Fibroblast of skin of back (primary cell): ENCODE measurements at regions not wholly inside any gene's neighbourhood (a gene's known extent, or its start where the extent isn't known, plus 50 kb on each side); places are given as distances from the start of the nearest gene placed in this dataset.
A peak's percentile ranks its signal among the peaks of the same experiment; 100 is the strongest.

Experiments
- DNase-seq: peaks from one replicate; pipeline ENCODE4 v3.0.0-alpha.2; 2013

DNA sequence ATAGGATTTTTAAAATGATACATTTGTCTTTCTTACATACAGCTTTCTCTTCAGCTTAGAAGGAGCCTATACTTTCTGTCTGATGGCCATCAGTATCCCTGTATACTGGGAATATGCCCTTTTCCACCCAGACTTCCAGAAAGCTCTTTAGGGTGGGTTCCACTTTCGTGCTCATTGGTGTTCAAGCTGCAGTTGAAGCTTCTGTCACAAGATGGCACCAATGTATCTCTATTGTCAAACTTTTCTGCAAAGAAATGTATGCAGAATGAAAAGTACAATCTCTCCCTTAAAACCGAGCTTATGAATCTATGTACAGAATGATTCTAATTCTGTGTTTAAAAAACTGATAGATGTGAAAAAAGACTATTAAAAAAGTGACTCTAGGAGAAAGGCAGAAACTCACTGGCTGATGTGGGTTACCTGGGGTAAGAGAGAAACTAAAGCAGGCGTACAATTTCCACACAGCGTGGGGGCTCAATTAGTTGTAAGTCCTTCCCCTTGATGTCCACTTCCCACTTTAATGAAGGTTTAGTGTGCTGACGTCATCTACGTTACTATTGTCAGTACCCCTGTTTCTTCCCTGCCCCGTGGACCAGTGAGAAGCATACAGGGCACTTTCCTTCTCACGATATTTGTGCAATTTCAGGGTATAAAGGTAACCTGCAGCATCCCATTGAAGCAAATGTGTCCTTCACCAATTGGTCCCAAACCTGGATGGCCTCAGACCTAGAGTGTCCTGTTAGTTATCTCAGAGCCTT lies 57.3 kb upstream of the TCEAL2 start:
- DNase-seq, result peak; percentile 6

DNA sequence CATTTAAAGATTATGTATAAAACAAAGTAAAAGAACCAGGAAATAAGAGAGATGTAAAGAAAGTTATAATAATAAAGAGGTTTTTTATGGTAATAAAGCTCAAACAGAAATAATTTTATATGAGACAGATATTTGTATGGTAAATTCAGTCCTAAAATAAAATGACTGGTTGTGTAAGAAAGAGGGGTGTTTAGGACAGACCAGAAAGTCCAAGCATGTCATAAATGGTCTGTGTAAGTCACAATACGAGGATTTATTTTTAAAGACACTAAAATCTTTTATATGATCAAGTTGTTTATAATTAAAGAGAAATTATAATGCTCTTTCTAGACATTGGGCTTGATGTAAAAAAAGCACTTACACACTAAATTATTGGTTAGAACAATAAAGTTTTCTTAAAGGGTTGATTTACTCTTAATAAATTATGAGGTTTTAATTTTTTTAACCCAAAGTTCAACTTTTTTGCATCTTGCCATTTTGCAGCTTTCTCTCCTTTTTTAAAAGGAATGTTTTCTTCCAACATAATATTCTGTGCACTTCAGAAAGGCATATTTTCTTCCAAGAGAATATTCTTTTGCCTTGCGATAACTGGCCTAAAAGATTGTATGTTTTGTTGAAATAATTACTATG lies 61.9 kb upstream of the TCEAL2 start:
- no peak for DNase-seq

DNA sequence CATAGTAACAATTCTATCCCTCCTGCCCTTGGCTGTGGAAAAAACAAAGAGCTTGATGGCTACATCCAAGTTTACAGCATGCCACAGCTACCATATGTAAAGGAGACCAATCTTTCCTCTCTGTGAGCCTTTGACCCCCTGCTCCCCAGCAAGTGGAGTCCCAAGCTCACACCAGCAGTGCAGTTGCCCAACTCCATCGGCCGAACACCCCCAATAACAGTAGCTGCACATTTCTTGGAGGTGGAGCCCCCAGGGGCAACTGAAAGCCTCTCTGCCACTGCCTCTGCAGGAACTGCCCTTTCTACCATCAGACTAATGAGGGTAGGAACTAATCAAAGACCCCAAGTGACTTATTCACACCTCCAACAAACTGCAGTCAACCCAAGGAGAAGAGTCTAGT lies 81.0 kb upstream of the TCEAL2 start:
- DNase-seq, result no peak

DNA sequence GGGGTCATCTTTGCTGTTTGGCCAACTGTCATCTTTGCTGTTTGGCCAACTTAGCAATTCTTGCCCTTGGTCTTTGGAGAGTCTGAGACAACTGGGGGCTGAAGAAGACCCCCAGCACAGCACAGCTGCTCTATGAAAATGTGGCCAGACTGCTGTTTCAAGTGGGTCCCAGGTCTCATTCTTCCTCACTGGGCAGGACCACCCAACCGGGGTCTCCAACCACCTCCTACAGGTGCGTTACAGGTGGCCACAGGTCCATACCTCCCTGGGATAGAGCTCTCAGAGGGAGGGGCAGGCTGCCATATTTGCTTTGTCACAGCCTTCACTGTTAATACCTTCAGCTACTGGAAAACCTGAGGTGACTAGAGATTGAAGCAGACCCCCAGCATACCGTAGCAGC lies 82.1 kb upstream of the TCEAL2 start:
- DNase-seq, result no peak

DNA sequence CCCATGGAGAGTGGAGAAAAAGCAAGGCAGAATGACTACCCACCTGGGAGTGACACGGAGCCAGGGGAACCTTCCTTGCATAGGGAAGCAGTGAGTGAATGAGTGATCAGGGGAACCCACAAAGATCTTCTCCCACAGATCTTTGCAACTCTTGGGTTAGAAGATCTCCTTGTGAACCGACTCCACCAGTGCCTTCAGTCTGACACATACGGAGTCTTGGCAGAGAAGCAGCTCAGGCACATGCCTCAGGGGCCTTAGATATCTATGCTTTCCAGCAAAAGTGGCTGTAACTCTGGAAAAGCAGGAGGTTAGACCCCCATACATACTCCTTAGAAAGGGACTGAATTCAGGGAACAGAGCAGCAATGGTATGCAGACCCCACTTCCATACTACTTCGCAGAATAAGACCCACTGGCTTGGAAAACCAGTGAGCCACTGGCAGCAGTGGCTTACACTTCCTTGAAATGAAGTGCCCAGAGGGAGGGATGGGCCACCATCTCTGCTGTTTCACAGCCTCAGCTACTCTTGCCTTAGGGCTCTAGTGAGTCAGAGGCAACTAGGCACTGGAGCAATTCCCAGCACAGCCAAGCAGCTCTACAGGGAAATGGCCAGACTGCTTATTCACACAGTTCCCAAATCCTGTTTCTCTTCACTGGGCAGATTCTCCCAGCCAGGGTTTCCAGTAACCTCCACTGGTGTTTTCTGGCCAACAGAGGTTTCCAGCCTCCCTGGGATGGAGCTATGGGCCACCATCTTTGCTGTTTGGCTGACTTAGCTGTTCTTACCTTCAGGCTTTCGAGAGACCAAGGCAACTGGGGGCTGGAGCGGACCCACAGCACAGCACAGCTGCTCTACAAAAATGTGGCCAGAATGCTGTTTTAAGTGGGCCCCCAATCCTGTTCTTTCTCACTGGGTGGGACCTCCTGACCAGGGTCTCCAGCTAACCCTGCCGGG lies 82.8 kb upstream of the TCEAL2 start:
- peak; percentile 22 for DNase-seq

DNA sequence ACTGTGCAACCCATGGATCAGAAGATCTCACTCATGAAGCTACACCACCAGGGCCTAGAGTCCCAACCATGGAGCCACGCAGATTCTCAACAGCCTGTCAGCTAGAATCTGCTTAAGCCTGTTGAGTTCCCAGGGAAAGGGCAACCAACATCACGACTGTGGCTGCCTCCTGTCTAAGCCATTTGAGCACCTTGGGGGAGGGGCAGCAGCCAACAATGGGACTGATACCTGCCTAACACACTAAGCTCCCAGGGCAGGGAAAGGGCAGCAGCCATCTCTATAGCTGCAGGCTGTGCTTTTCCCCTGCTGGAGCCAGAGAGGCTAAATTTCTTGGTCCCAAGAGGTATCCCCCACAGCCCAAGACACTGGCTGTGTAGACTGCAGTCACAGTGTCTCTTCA lies 96.5 kb upstream of the TCEAL2 start:
- DNase-seq, result no peak

DNA sequence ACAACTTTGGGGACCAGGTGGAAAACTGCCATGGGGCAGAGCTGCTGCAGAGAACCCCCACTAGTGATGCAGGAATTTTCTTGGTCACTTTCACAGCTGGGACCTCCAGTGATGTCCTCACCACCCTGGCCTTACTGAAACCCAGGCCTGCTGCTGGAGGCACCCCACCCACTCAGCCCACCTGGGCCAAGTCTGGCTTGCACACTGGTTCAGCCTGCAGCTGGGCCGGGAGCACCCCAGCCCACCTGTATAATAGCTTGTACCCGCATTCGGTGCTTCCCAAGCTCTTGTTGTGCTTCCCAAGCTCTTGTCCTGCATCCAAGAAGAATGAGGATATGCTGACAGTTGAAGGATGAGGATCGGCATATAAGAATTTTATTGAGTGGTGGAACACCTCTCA lies 86.4 kb upstream of the ZMAT1 start:
- DNase-seq, result no peak

DNA sequence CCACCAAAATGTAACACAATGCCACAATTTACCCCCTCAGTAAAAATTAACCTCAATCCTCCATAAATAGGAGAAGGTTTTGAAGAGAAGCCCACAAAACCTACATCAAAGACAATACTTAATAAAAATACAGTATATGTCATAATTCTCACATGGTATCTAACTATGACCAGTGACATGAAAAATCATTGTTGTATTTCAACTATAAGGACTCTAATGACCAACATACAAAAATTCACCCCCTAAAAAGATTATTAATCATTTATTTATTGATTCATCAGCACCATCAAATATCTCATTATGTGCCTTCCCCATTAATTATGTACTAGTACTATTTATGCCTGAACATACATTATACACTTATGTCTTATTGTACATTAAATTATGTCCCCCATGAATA lies 77.1 kb upstream of the ZMAT1 start:
- no peak for DNase-seq

DNA sequence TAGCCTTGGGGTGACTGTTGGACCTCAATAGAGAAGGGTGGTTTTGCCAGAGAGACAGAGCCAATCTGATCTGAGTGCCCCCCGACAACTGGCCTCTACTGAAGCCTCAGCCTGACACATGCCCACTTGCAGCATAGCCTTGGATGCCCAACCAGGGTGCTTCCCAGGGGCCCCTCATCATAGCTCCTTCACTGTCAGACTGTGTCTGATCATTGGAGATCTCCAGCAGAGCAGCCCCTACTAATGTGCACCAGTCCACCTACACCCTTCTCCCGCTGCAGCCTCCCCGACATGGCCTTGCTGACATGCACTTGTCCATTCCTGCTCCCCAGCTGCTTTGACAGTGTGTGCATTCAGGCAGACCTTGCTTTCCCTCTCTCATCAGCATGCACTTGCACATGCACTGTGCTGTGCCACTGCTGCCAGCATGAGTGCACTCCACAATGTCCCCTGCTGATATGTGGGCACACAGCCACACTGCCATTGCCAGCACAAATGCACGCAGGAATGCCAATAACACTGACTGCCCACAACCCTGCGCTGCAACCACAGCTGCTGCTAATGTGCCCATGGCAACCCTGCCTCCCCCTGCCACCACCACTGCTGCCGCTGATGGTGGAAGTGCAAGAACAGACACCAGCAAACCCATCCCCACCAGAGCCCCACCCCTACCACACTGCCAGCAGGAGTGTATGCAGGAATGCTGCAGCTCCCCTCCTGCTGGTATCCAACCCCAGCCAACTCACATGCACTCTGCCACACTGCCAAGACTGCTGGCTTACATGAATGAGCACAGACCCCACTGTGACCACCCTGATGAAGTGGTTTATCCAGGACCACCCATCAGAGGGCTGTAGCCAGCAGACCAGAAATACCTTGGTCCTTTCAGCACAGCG lies 68.1 kb upstream of the ZMAT1 start:
- DNase-seq, result no peak

DNA sequence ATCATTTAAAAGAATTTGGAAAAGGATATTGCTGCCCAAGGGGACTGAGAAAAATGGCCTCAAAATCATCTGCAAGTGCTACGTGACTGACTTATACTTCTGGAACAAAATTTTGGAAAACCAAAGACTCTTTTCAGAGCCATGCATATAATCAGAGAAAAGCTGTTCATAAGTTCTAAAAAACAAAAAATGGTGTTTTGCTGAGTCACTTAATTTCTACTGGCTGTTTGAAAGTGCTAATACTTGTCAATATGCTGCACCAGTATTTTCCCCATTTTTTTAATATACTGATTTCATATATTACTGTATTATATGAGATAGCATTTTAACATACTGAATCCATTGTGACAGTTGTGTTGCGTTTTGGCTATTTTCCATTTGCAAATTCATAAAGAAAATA lies 61.5 kb upstream of the ZMAT1 start:
- DNase-seq, result no peak

DNA sequence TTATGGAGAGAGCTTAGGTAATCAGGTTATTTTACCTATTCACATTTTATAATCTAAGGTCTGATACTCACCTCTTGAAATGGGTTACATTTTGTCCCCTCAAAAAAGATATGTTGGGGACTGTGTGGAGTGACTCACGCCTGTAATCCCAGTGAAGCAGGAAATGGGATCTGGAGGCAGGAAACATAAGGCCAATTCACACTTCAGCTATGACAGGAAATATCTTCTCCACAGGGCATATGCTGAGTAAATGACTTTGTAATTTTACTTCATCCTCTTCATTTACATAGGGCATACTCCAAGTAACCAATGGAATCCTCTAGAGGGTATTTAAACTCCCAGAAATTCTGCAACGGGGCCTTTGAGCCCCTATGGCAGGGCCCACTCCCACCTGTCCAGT lies 54.8 kb upstream of the ZMAT1 start:
- DNase-seq, result peak; percentile 74
